ENCODE measurements at regions not wholly inside any gene's neighbourhood (a gene's known extent, or its start where the extent isn't known, plus 50 kb on each side); places are given as distances from the start of the nearest gene placed in this dataset.

DNA sequence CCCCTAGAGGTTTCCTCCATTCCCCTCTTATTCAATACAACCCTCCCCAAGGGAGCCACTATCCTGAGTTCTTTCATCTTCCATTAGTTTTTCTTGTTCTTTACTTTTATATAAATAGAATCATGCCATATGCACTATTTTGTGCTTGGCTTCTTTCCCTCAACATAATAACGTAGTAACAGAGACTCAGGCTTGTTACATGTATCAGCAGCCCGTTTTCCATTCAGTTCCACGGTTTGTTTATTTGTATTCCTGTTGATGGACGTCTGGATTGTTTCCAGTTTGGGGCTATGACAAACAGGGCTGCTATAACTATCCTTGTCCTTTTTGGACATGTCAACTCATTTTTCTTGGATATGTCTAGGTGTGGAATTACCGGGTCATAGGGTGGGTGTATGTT, 264.4 kb upstream of the MKI67 start:
- H3K27me3 ChIP-seq (ENCODE audit: insufficient read depth, low read length): no peaks in the 10 kb centered on the region
- Mint-ChIP-seq H3K27ac (no peak overlapping the region), H3K36me3 (no peaks in the 10 kb centered on the region), H3K9me3 (peaks cover 0 to 3% (median 0%) of the 10 kb centered on the region in 8 donors), H3K4me3 (no peak overlapping the region), H3K27me3 (peaks cover 2 to 5% of the 10 kb centered on the region in 2 donors), H3K4me1 (no peaks in the 10 kb centered on the region)
- no peaks in the 10 kb centered on the region for H3K36me3 ChIP-seq (ENCODE audit: insufficient read depth, low read length)
- H3K4me3 ChIP-seq (ENCODE audit: low read length in 2 of 2): no peak overlapping the region
- no peaks in the 10 kb centered on the region for H3K9me3 ChIP-seq (ENCODE audit: control insufficient read depth in 1 of 2, low read length in 2 of 2)
- ChIA-PET POLR2A (ENCODE audit: partially characterized antibody) (no interaction called here), CTCF (ENCODE audit: partially characterized antibody) (no interaction called here)
- DNase-seq: no peak
- H3K4me1 ChIP-seq (ENCODE audit: insufficient read depth, low read length): no peaks in the 10 kb centered on the region
- no peak overlapping the region for H3K27ac ChIP-seq (ENCODE audit: low read depth, low read length)
- intact Hi-C loops (cut with micrococcal nuclease): no loop called here

GRCh38 chr10:128393546-128393945, 267.3 kb upstream of the MKI67 start:
- no peaks in the 10 kb centered on the region for H3K4me1 Mint-ChIP-seq
- intact Hi-C loops (cut with micrococcal nuclease): no loop called here
- Histone ChIP-seq H3K4me3 (ENCODE audit: low read length in 2 of 2) (no peak overlapping the region), H3K27me3 (ENCODE audit: insufficient read depth, low read length) (no peaks in the 10 kb centered on the region), H3K27ac (ENCODE audit: low read depth, low read length) (no peak overlapping the region), H3K9me3 (ENCODE audit: control insufficient read depth in 1 of 2, low read length in 2 of 2) (no peaks in the 10 kb centered on the region), H3K4me1 (ENCODE audit: insufficient read depth, low read length) (no peaks in the 10 kb centered on the region), H3K36me3 (ENCODE audit: insufficient read depth, low read length) (no peaks in the 10 kb centered on the region)
- no peak overlapping the region for H3K27ac Mint-ChIP-seq
- CTCF ChIA-PET (ENCODE audit: partially characterized antibody): no interaction called here
- DNase-seq: no peak
- H3K36me3 Mint-ChIP-seq: no peaks in the 10 kb centered on the region
- peaks cover 0 to 3% (median 0%) of the 10 kb centered on the region in 8 donors for H3K9me3 Mint-ChIP-seq
- no peak overlapping the region for H3K4me3 Mint-ChIP-seq
- POLR2A ChIA-PET (ENCODE audit: partially characterized antibody): no interaction called here
- H3K27me3 Mint-ChIP-seq: peaks cover 2 to 5% of the 10 kb centered on the region in 2 donors

- Mint-ChIP-seq H3K27me3 (no peaks in the 10 kb centered on the region), H3K4me1 (no peaks in the 10 kb centered on the region), H3K4me3 (no peak overlapping the region), H3K27ac (no peak overlapping the region), H3K9me3 (peaks cover 0 to 15% (median 10%) of the 10 kb centered on the region in 8 donors), H3K36me3 (no peaks in the 10 kb centered on the region)
- no peak overlapping the region for H3K4me3 ChIP-seq (ENCODE audit: low read length in 2 of 2)
- no peaks in the 10 kb centered on the region for H3K27me3 ChIP-seq (ENCODE audit: insufficient read depth, low read length)
- intact Hi-C loops (cut with micrococcal nuclease): no loop called here
- no peaks in the 10 kb centered on the region for H3K4me1 ChIP-seq (ENCODE audit: insufficient read depth, low read length)
- H3K36me3 ChIP-seq (ENCODE audit: insufficient read depth, low read length): no peaks in the 10 kb centered on the region
- ChIA-PET POLR2A (ENCODE audit: partially characterized antibody) (no interaction called here), CTCF (ENCODE audit: partially characterized antibody) (no interaction called here)
- no peak for DNase-seq
- H3K27ac ChIP-seq (ENCODE audit: low read depth, low read length): no peak overlapping the region
- no peaks in the 10 kb centered on the region for H3K9me3 ChIP-seq (ENCODE audit: control insufficient read depth in 1 of 2, low read length in 2 of 2)
These were observed 271.9 kb upstream of the MKI67 start for GRCh38 chr10:128398118-128398517.

GRCh38 chr10:128398999-128399398, 272.8 kb upstream of the MKI67 start:
- intact Hi-C loops (cut with micrococcal nuclease): no loop called here
- no peaks in the 10 kb centered on the region for H3K4me1 ChIP-seq (ENCODE audit: insufficient read depth, low read length)
- no peak overlapping the region for H3K27ac ChIP-seq (ENCODE audit: low read depth, low read length)
- H3K27ac Mint-ChIP-seq: no peak overlapping the region
- peaks cover 0 to 15% (median 10%) of the 10 kb centered on the region in 8 donors for H3K9me3 Mint-ChIP-seq
- H3K4me3 ChIP-seq (ENCODE audit: low read length in 2 of 2): no peak overlapping the region
- H3K36me3 Mint-ChIP-seq: no peaks in the 10 kb centered on the region
- no peaks in the 10 kb centered on the region for H3K9me3 ChIP-seq (ENCODE audit: control insufficient read depth in 1 of 2, low read length in 2 of 2)
- DNase-seq: no peak
- POLR2A ChIA-PET (ENCODE audit: partially characterized antibody): no interaction called here
- H3K36me3 ChIP-seq (ENCODE audit: insufficient read depth, low read length): no peaks in the 10 kb centered on the region
- no peak overlapping the region for H3K4me3 Mint-ChIP-seq
- no peaks in the 10 kb centered on the region for H3K27me3 Mint-ChIP-seq
- H3K4me1 Mint-ChIP-seq: no peaks in the 10 kb centered on the region
- CTCF ChIA-PET (ENCODE audit: partially characterized antibody): no interaction called here
- H3K27me3 ChIP-seq (ENCODE audit: insufficient read depth, low read length): no peaks in the 10 kb centered on the region

- Mint-ChIP-seq H3K36me3 (no peaks in the 10 kb centered on the region), H3K4me1 (no peaks in the 10 kb centered on the region), H3K9me3 (peaks cover 0 to 15% (median 10%) of the 10 kb centered on the region in 8 donors), H3K4me3 (no peak overlapping the region), H3K27ac (no peak overlapping the region), H3K27me3 (no peaks in the 10 kb centered on the region)
- Histone ChIP-seq H3K4me3 (ENCODE audit: low read length in 2 of 2) (no peak overlapping the region), H3K4me1 (ENCODE audit: insufficient read depth, low read length) (no peaks in the 10 kb centered on the region), H3K27ac (ENCODE audit: low read depth, low read length) (no peak overlapping the region), H3K9me3 (ENCODE audit: control insufficient read depth in 1 of 2, low read length in 2 of 2) (no peaks in the 10 kb centered on the region), H3K27me3 (ENCODE audit: insufficient read depth, low read length) (no peaks in the 10 kb centered on the region), H3K36me3 (ENCODE audit: insufficient read depth, low read length) (no peaks in the 10 kb centered on the region)
- DNase-seq: no peak
- ChIA-PET POLR2A (ENCODE audit: partially characterized antibody) (no interaction called here), CTCF (ENCODE audit: partially characterized antibody) (no interaction called here)
- intact Hi-C loops (cut with micrococcal nuclease): no loop called here
These were observed 274.3 kb upstream of the MKI67 start for GRCh38 chr10:128400564-128400963.

GRCh38 chr10:128405450-128405849, 279.2 kb upstream of the MKI67 start:
- intact Hi-C loops (cut with micrococcal nuclease): no loop called here
- Histone ChIP-seq H3K36me3 (ENCODE audit: insufficient read depth, low read length) (no peaks in the 10 kb centered on the region), H3K27me3 (ENCODE audit: insufficient read depth, low read length) (no peaks in the 10 kb centered on the region), H3K4me1 (ENCODE audit: insufficient read depth, low read length) (no peaks in the 10 kb centered on the region), H3K27ac (ENCODE audit: low read depth, low read length) (no peak overlapping the region), H3K4me3 (ENCODE audit: low read length in 2 of 2) (no peak overlapping the region), H3K9me3 (ENCODE audit: control insufficient read depth in 1 of 2, low read length in 2 of 2) (no peaks in the 10 kb centered on the region)
- ChIA-PET CTCF (ENCODE audit: partially characterized antibody) (no interaction called here), POLR2A (ENCODE audit: partially characterized antibody) (no interaction called here)
- DNase-seq: no peak
- no peak overlapping the region for H3K4me3 Mint-ChIP-seq
- H3K27ac Mint-ChIP-seq: no peak overlapping the region
- H3K27me3 Mint-ChIP-seq: peaks cover 0 to 1% of the 10 kb centered on the region in 2 donors
- no peaks in the 10 kb centered on the region for H3K4me1 Mint-ChIP-seq
- H3K9me3 Mint-ChIP-seq: peaks cover 0 to 15% (median 10%) of the 10 kb centered on the region in 8 donors
- H3K36me3 Mint-ChIP-seq: no peaks in the 10 kb centered on the region

DNA sequence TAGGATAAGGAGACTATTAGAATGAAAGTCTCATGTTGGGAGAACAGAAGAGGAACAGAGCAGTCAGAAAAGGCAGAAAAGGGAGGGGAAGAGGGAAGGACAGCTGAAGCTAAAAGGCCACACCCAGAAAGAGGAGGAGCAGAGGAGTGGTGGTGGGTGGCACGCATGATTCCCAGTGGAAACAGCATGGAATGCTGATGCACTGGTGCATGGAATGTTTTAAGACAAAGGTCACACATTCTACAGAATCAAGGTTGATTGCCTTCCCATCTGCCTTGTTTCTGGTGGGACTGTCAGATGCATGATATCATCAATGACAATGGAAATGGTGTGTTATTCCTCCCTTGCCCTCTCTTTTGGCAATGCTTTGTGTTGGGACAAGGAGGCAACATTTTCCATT, 285.4 kb upstream of the MKI67 start:
- CTCF ChIA-PET (ENCODE audit: partially characterized antibody): no interaction called here
- Mint-ChIP-seq H3K4me1 (no peaks in the 10 kb centered on the region), H3K36me3 (no peaks in the 10 kb centered on the region), H3K27ac (no peak overlapping the region), H3K9me3 (peaks cover 0 to 4% (median 0%) of the 10 kb centered on the region in 8 donors), H3K4me3 (no peak overlapping the region), H3K27me3 (peaks cover 0 to 5% of the 10 kb centered on the region in 2 donors)
- H3K27ac ChIP-seq (ENCODE audit: low read depth, low read length): no peak overlapping the region
- no peaks in the 10 kb centered on the region for H3K27me3 ChIP-seq (ENCODE audit: insufficient read depth, low read length)
- no peaks in the 10 kb centered on the region for H3K36me3 ChIP-seq (ENCODE audit: insufficient read depth, low read length)
- intact Hi-C loops (cut with micrococcal nuclease): no loop called here
- H3K4me3 ChIP-seq (ENCODE audit: low read length in 2 of 2): no peak overlapping the region
- POLR2A ChIA-PET (ENCODE audit: partially characterized antibody): no interaction called here
- no peaks in the 10 kb centered on the region for H3K9me3 ChIP-seq (ENCODE audit: control insufficient read depth in 1 of 2, low read length in 2 of 2)
- no peak for DNase-seq
- no peaks in the 10 kb centered on the region for H3K4me1 ChIP-seq (ENCODE audit: insufficient read depth, low read length)

DNA sequence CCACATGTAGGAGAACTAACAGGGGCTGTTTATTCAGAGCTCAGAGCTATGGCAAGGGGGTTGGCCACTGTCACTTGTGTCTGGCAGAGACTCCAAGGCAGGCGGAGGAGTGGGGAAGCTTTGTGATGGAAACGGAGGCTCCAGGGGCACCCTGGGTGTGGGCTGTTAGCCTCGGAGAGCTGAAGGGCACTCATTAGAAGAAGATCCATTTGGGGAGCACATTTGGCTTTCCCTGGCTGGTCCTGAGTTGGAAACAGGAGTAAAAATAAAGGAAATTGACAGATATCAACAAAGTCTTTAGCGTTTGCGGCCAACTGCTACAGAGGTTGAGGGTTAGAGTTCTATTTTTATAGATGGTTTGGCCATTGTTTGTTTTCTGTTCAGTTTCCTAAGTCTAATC, 288.3 kb upstream of the MKI67 start:
- intact Hi-C loops (cut with micrococcal nuclease): no loop called here
- POLR2A ChIA-PET (ENCODE audit: partially characterized antibody): no interaction called here
- no peaks in the 10 kb centered on the region for H3K27me3 ChIP-seq (ENCODE audit: insufficient read depth, low read length)
- H3K4me1 Mint-ChIP-seq: no peaks in the 10 kb centered on the region
- no peak overlapping the region for H3K27ac ChIP-seq (ENCODE audit: low read depth, low read length)
- H3K9me3 ChIP-seq (ENCODE audit: control insufficient read depth in 1 of 2, low read length in 2 of 2): no peaks in the 10 kb centered on the region
- CTCF ChIA-PET (ENCODE audit: partially characterized antibody): no interaction called here
- H3K27me3 Mint-ChIP-seq: peaks cover 0 to 5% of the 10 kb centered on the region in 2 donors
- no peak for DNase-seq
- H3K4me3 Mint-ChIP-seq: no peak overlapping the region
- no peaks in the 10 kb centered on the region for H3K36me3 ChIP-seq (ENCODE audit: insufficient read depth, low read length)
- no peaks in the 10 kb centered on the region for H3K4me1 ChIP-seq (ENCODE audit: insufficient read depth, low read length)
- H3K4me3 ChIP-seq (ENCODE audit: low read length in 2 of 2): no peak overlapping the region
- peaks cover 0 to 4% (median 0%) of the 10 kb centered on the region in 8 donors for H3K9me3 Mint-ChIP-seq
- H3K36me3 Mint-ChIP-seq: no peaks in the 10 kb centered on the region
- H3K27ac Mint-ChIP-seq: no peak overlapping the region

Measured in CD4-positive, alpha-beta memory T cell (primary cell).